GM18499 (cell line): ENCODE measurements at regions not wholly inside any gene's neighbourhood (a gene's known extent, or its start where the extent isn't known, plus 50 kb on each side); places are given as distances from the start of the nearest gene placed in this dataset.

Experiments used
- ATAC-seq: cut with Tn5 transposase; IDR thresholded peaks from one replicate; pipeline ENCODE4 v1.9.1; 2021; ENCODE audit warnings: moderate number of reproducible peaks; ENCODE audit not compliant: insufficient read depth, unreplicated experiment

- ATAC-seq, result no peak
These were observed 1472.3 kb upstream of the CELF4 start for GRCh38 chr18:39037925-39038324.

- no peak for ATAC-seq
These were observed 1467.7 kb upstream of the CELF4 start for GRCh38 chr18:39033312-39033711.

- ATAC-seq, result no peak
These were observed 1466.0 kb upstream of the CELF4 start for GRCh38 chr18:39031647-39032046.

- ATAC-seq, result no peak
These were observed 1464.6 kb upstream of the CELF4 start for GRCh38 chr18:39030124-39030655.

- ATAC-seq, result no peak
These were observed 1459.9 kb upstream of the CELF4 start for GRCh38 chr18:39025531-39025930.

- ATAC-seq, result no peak
These were observed 1454.4 kb upstream of the CELF4 start for GRCh38 chr18:39019989-39020388.

- ATAC-seq, result no peak
These were observed 1441.7 kb upstream of the CELF4 start for GRCh38 chr18:39007031-39007902.

GRCh38 chr18:38996056-38996455 lies 1430.5 kb upstream of the CELF4 start:
- ATAC-seq, result no peak

- no peak for ATAC-seq
These were observed 1427.7 kb upstream of the CELF4 start for GRCh38 chr18:38993342-38993741.

- ATAC-seq, result no peak
These were observed 1419.4 kb upstream of the CELF4 start for GRCh38 chr18:38984968-38985367.

- no peak for ATAC-seq
These were observed 1416.5 kb upstream of the CELF4 start for GRCh38 chr18:38982072-38982471.

GRCh38 chr18:38981389-38981788 lies 1415.8 kb upstream of the CELF4 start:
- no peak for ATAC-seq

- no peak for ATAC-seq
These were observed 1414.8 kb upstream of the CELF4 start for GRCh38 chr18:38980420-38980819.

GRCh38 chr18:38972571-38972970 lies 1407.0 kb upstream of the CELF4 start:
- no peak for ATAC-seq

GRCh38 chr18:38971881-38972280 lies 1406.3 kb upstream of the CELF4 start:
- no peak for ATAC-seq

- ATAC-seq, result no peak
These were observed 1401.2 kb upstream of the CELF4 start for GRCh38 chr18:38966841-38967240.

- ATAC-seq, result no peak
These were observed 1398.5 kb upstream of the CELF4 start for GRCh38 chr18:38963943-38964660.

GRCh38 chr18:38961880-38962279 lies 1396.3 kb upstream of the CELF4 start:
- ATAC-seq, result no peak

- no peak for ATAC-seq
These were observed 1392.1 kb upstream of the CELF4 start for GRCh38 chr18:38957736-38958135.

GRCh38 chr18:38956068-38956467 lies 1390.5 kb upstream of the CELF4 start:
- no peak for ATAC-seq

GRCh38 chr18:38951633-38952032 lies 1386.0 kb upstream of the CELF4 start:
- ATAC-seq, result no peak
